CD4-positive, alpha-beta T cell (primary cell): ENCODE measurements at regions not wholly inside any gene's neighbourhood (a gene's known extent, or its start where the extent isn't known, plus 50 kb on each side); places are given as distances from the start of the nearest gene placed in this dataset.

Source experiments
- ATAC-seq: fragments of 200-7000 bp; cut with Tn5 transposase; one replicate; pipeline ENCODE4 v1.10.0; 2022; ENCODE audit warnings: mild to moderate bottlenecking; ENCODE audit not compliant: poor library complexity
- CTCF ChIA-PET: fragments of 350-600 bp; sonication (Branson Sonifier 250); formaldehyde crosslinking; loops from one replicate; lab custom pipeline; 2021; ENCODE audit warnings: antibody characterized with exemption, inconsistent platforms; lab: Charles Lee
- POLR2A ChIA-PET: fragments of 350-600 bp; sonication (Branson Sonifier 250); formaldehyde crosslinking; loops from one replicate; lab custom pipeline; 2021; ENCODE audit warnings: antibody characterized with exemption, inconsistent platforms; lab: Charles Lee
- DNase-seq, 14 experiments: peaks; one replicate each; pipeline ENCODE4 v3.0.0-alpha.2; 2013 to 2020; ENCODE audit warnings: mixed read lengths in 2 of 14
- H3K27ac ChIP-seq, 2 donors: one replicate each; pipeline versions ENCODE4 v1.5.1 to v1.7.0; 2013; ENCODE audit warnings: low read length in 2 of 2, low read depth in 1 of 2, mild to moderate bottlenecking in 1 of 2
- H3K27me3 ChIP-seq, 2 experiments: 1 replicate in 1 of 2; 2 replicates in 1 of 2; pipeline versions ENCODE4 v1.6.1 to v1.7.0; 2013; ENCODE audit warnings: low read length in 2 of 2, control low read depth in 1 of 2, mild to moderate bottlenecking in 1 of 2, moderate library complexity in 1 of 2; ENCODE audit not compliant: insufficient read depth in 2 of 2, control insufficient read depth in 1 of 2
- H3K36me3 ChIP-seq: one replicate; pipeline ENCODE4 v1.6.1; 2013; ENCODE audit warnings: low read length, control low read depth; ENCODE audit not compliant: insufficient read depth
- H3K4me1 ChIP-seq: one replicate; pipeline ENCODE4 v1.6.1; 2013; ENCODE audit warnings: low read length, control low read depth; ENCODE audit not compliant: insufficient read depth
- H3K4me3 ChIP-seq: one replicate; pipeline ENCODE4 v1.5.1; 2013; ENCODE audit warnings: mild to moderate bottlenecking, low read length, moderate library complexity
- H3K9me3 ChIP-seq, 2 experiments: 1 replicate in 1 of 2; 2 replicates in 1 of 2; pipeline versions ENCODE4 v1.6.1 to v1.7.0; 2013; ENCODE audit warnings: low read length in 2 of 2, mild to moderate bottlenecking in 2 of 2, control low read depth in 1 of 2, moderate library complexity in 1 of 2; ENCODE audit not compliant: control insufficient read depth in 1 of 2, insufficient read depth in 1 of 2
- H3K27ac Mint-ChIP-seq: one replicate; pipeline ENCODE4 v1.8.0; 2020; ENCODE audit warnings: mixed read lengths
- H3K27me3 Mint-ChIP-seq: one replicate; pipeline ENCODE4 v1.8.0; 2021; ENCODE audit warnings: mixed read lengths
- H3K36me3 Mint-ChIP-seq: one replicate; pipeline ENCODE4 v1.8.0; 2021; ENCODE audit warnings: low read depth, mixed read lengths
- H3K4me1 Mint-ChIP-seq: one replicate; pipeline ENCODE4 v1.8.0; 2021; ENCODE audit warnings: low read depth, mixed read lengths
- H3K4me3 Mint-ChIP-seq: one replicate; pipeline ENCODE4 v1.8.0; 2020; ENCODE audit warnings: mild to moderate bottlenecking, mixed read lengths
- H3K9me3 Mint-ChIP-seq: one replicate; pipeline ENCODE4 v1.8.0; 2020; ENCODE audit warnings: mixed read lengths
- intact Hi-C, 2 experiments: fragments of 100-400 bp; cut with DNase I in 1 of 2; cut with micrococcal nuclease in 1 of 2; formaldehyde crosslinking; loops; one replicate each; pipeline versions ENCODE4 v1.15.1 to v1.9.0; 2023 to 2025; cut with DNase I, micrococcal nuclease
- TF ChIP-seq, protein P1 (sequence below): fragments of 200-600 bp; IDR thresholded peaks from one replicate; pipeline ENCODE4 v1.8.0; 2022; ENCODE audit warnings: antibody characterized with exemption, mild to moderate bottlenecking

DNA sequence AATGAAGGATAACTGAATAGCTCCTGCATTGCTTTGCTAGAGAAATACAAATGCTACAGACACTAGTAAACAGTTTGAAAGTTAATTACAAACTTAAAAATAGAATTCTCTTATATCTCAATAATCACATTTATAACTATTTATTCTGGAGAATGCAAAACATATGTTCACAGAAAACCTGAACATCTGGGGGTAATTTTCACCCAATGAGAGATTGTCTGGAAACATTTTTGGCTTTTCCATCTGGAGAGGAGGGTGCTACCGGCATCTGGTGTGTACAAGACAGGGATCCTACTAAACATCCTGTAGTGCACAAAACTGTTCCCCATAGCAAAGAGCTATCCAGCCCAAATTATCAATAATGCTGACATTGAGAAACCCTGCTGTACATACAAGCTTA lies 378.4 kb upstream of the CHORDC1 start:
- Mint-ChIP-seq H3K27me3 (no peaks in the 10 kb centered on the region), H3K9me3 (peaks cover 2% of the 10 kb centered on the region), H3K4me1 (no peaks in the 10 kb centered on the region), H3K36me3 (no peaks in the 10 kb centered on the region), H3K4me3 (no peak overlapping the region), H3K27ac (no peak overlapping the region)
- ATAC-seq = no peak
- ChIA-PET POLR2A (no interaction called here), CTCF (no interaction called here)
- no peaks in the 10 kb centered on the region for H3K4me1 ChIP-seq
- TF ChIP-seq, protein P1, sequence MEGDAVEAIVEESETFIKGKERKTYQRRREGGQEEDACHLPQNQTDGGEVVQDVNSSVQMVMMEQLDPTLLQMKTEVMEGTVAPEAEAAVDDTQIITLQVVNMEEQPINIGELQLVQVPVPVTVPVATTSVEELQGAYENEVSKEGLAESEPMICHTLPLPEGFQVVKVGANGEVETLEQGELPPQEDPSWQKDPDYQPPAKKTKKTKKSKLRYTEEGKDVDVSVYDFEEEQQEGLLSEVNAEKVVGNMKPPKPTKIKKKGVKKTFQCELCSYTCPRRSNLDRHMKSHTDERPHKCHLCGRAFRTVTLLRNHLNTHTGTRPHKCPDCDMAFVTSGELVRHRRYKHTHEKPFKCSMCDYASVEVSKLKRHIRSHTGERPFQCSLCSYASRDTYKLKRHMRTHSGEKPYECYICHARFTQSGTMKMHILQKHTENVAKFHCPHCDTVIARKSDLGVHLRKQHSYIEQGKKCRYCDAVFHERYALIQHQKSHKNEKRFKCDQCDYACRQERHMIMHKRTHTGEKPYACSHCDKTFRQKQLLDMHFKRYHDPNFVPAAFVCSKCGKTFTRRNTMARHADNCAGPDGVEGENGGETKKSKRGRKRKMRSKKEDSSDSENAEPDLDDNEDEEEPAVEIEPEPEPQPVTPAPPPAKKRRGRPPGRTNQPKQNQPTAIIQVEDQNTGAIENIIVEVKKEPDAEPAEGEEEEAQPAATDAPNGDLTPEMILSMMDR = no peak
- intact Hi-C loops = no loop called here
- no peak for DNase-seq
- no peak overlapping the region for H3K4me3 ChIP-seq
- H3K27ac ChIP-seq = no peak overlapping the region
- H3K27me3 ChIP-seq = no peaks in the 10 kb centered on the region
- H3K9me3 ChIP-seq = peaks cover 0 to 4% of the 10 kb centered on the region in 2 experiments
- no peaks in the 10 kb centered on the region for H3K36me3 ChIP-seq

DNA sequence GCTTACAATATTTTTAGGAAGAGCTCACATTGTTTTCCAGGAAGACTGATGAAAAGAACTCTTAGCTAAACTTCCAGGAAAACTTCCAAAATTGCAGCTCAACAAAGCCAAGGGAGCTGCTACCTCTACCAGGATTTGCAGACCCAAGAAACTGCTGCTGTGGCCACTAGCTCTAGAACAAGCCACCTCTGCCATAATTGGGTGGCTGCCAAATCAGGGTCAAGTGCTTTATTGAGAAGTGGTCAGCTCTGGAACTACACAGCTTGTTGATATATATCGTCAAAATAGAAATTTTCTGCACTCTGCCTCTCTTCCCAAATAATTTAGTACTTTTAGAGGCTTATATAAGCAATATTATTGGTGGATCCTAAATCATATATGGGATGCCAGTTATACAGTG lies 371.8 kb upstream of the CHORDC1 start:
- H3K4me3 ChIP-seq = no peak overlapping the region
- Mint-ChIP-seq H3K9me3 (peaks cover 2% of the 10 kb centered on the region), H3K27ac (no peak overlapping the region), H3K4me3 (no peak overlapping the region), H3K4me1 (no peaks in the 10 kb centered on the region), H3K36me3 (no peaks in the 10 kb centered on the region), H3K27me3 (no peaks in the 10 kb centered on the region)
- no peaks in the 10 kb centered on the region for H3K36me3 ChIP-seq
- intact Hi-C loops = no loop called here
- ChIA-PET CTCF (no interaction called here), POLR2A (no interaction called here)
- DNase-seq (no peak), ATAC-seq (no peak)
- H3K27ac ChIP-seq = no peak overlapping the region
- H3K27me3 ChIP-seq = no peaks in the 10 kb centered on the region
- no peaks in the 10 kb centered on the region for H3K9me3 ChIP-seq
- H3K4me1 ChIP-seq = no peaks in the 10 kb centered on the region
- TF ChIP-seq, protein P1 = no peak

DNA sequence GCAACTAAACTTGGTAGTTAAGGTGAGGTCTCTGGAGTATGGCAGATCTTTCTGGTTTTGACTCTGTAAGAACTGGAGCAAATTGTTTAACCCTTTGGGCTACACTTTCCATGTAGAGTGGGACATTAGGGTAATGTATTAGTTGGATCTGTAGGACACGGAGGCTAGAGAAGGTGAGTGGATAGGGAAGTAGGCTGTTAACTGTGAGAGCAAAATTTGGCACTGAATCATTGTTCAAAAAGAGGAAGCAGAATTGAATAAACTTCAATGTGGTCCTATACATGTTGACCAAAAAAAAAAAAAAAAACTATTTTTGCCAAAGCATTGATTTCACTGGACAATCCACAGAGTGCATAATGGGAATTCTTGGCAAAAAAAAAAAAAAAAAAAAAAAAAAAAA lies 370.2 kb upstream of the CHORDC1 start:
- Mint-ChIP-seq H3K27ac (no peak overlapping the region), H3K4me3 (no peak overlapping the region), H3K27me3 (no peaks in the 10 kb centered on the region), H3K4me1 (no peaks in the 10 kb centered on the region), H3K9me3 (no peaks in the 10 kb centered on the region), H3K36me3 (no peaks in the 10 kb centered on the region)
- Histone ChIP-seq H3K27me3 (no peaks in the 10 kb centered on the region), H3K36me3 (no peaks in the 10 kb centered on the region), H3K9me3 (no peaks in the 10 kb centered on the region), H3K4me3 (no peak overlapping the region), H3K27ac (no peak overlapping the region), H3K4me1 (no peaks in the 10 kb centered on the region)
- CTCF ChIA-PET = no interaction called here
- ATAC-seq (no peak), DNase-seq (no peak)
- intact Hi-C loops = no loop called here
- TF ChIP-seq, protein P1 = no peak
- POLR2A ChIA-PET = no interaction called here
